ENCODE measurements at regions not wholly inside any gene's neighbourhood (a gene's known extent, or its start where the extent isn't known, plus 50 kb on each side); places are given as distances from the start of the nearest gene placed in this dataset.
A peak's percentile ranks its signal among the peaks of the same experiment; 100 is the strongest.
"Not testable (repeated sequence)": the region's sequence is repeated elsewhere in the genome, so short reads cannot be mapped to it uniquely, and the experiment has no call there.

DNA sequence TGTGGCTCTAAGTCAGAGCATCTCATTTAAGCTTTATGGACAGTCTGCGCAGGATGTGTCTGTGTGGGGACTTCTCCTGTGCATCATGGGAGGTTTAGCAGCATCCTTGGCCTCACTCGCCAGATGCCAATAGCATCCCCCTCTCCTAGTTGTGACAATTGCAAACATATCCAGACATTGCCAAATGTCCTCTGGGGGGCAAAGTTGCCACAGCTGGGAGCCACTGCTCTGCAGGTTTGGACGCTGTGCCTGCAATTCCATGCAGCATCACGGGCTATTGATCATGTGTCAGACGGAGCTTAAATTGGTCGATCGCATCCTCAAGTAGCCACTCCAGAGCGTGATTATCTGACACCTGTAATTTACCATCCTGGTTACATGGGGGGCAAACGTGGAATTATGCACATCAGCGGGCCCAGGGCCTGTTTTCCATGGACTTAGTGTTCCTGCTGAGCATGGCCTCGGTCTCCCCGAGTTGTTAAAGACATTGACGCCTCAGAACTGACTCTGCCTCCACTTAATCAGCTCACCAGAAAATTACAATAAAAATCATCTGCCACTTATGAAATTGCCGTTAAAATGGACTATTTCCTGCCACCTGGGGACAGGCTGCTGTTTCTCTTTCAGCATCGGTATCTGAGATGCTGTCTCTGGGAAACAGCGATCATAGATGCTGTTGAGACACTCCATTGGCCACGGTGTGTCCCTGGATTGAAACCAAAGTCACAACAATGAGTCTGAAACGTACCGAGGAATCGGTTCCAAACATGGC is 191.9 kb upstream of the SULF2 start:
- H3K27me3 ChIP-seq (ENCODE audit: control insufficient read depth in 1 of 2, insufficient read depth in 2 of 2, low read length in 2 of 2); H3K27ac ChIP-seq (ENCODE audit: low read depth, low read length); H3K4me1 ChIP-seq (ENCODE audit: control insufficient read depth in 1 of 2, insufficient read depth in 2 of 2, low read length in 2 of 2); H3K9ac ChIP-seq (ENCODE audit: low read depth in 1 of 2, low read length in 2 of 2); H3K36me3 ChIP-seq (ENCODE audit: control insufficient read depth in 1 of 2, insufficient read depth in 2 of 2, low read length in 2 of 2); H3K4me3 ChIP-seq (ENCODE audit: low read depth in 1 of 2, low read length in 2 of 2); H3K9me3 ChIP-seq (ENCODE audit: control insufficient read depth in 1 of 2, low read length in 2 of 2): not testable (repeated sequence)

- H3K9ac ChIP-seq (ENCODE audit: low read depth in 1 of 2, low read length in 2 of 2) = no peak overlapping the region
Observed at GRCh38 chr20:47974234-47974878, 189.1 kb upstream of the SULF2 start.

GRCh38 chr20:47973519-47974233 is 188.4 kb upstream of the SULF2 start:
- Histone ChIP-seq H3K27me3 (ENCODE audit: control insufficient read depth in 1 of 2, insufficient read depth in 2 of 2, low read length in 2 of 2) (no peaks in the 10 kb centered on the region), H3K4me1 (ENCODE audit: control insufficient read depth in 1 of 2, insufficient read depth in 2 of 2, low read length in 2 of 2) (no peaks in the 10 kb centered on the region), H3K27ac (ENCODE audit: low read depth, low read length) (no peak overlapping the region), H3K9me3 (ENCODE audit: control insufficient read depth in 1 of 2, low read length in 2 of 2) (no peaks in the 10 kb centered on the region), H3K36me3 (ENCODE audit: control insufficient read depth in 1 of 2, insufficient read depth in 2 of 2, low read length in 2 of 2) (no peaks in the 10 kb centered on the region), H3K9ac (ENCODE audit: low read depth in 1 of 2, low read length in 2 of 2) (no peak overlapping the region), H3K4me3 (ENCODE audit: low read depth in 1 of 2, low read length in 2 of 2) (no peak overlapping the region)

More at GRCh38 chr20:47974234-47974878, 189.1 kb upstream of the SULF2 start:
- no peak overlapping the region for H3K4me3 ChIP-seq (ENCODE audit: low read depth in 1 of 2, low read length in 2 of 2)
- no peaks in the 10 kb centered on the region for H3K27me3 ChIP-seq (ENCODE audit: control insufficient read depth in 1 of 2, insufficient read depth in 2 of 2, low read length in 2 of 2)
- H3K27ac ChIP-seq (ENCODE audit: low read depth, low read length) = no peak overlapping the region
- H3K4me1 ChIP-seq (ENCODE audit: control insufficient read depth in 1 of 2, insufficient read depth in 2 of 2, low read length in 2 of 2) = no peaks in the 10 kb centered on the region
- no peaks in the 10 kb centered on the region for H3K36me3 ChIP-seq (ENCODE audit: control insufficient read depth in 1 of 2, insufficient read depth in 2 of 2, low read length in 2 of 2)
- no peaks in the 10 kb centered on the region for H3K9me3 ChIP-seq (ENCODE audit: control insufficient read depth in 1 of 2, low read length in 2 of 2)

DNA sequence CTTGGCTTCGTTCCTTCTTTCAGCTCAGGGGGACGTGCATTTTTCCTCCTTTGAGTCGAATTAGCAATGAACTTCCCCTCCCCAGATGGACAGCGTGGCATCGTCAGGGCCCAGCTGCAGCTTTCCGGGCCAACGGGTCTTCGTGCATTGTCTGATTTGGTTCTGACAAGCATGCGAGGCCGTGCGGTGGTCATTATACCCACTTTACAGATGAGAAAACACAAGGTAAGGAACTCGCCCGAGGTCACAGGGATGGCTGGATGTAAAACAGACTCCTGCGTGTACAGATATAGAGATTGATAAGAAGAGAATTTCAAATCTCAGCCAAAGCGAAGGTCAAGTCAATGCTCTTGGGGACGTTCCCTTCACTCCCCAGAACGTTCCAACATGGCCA is 187.6 kb upstream of the SULF2 start:
- H3K9me3 ChIP-seq (ENCODE audit: control insufficient read depth in 1 of 2, low read length in 2 of 2) = no peaks in the 10 kb centered on the region
- H3K4me3 ChIP-seq (ENCODE audit: low read depth in 1 of 2, low read length in 2 of 2) = no peak overlapping the region
- no peak overlapping the region for H3K27ac ChIP-seq (ENCODE audit: low read depth, low read length)
- H3K4me1 ChIP-seq (ENCODE audit: control insufficient read depth in 1 of 2, insufficient read depth in 2 of 2, low read length in 2 of 2) = no peaks in the 10 kb centered on the region
- no peaks in the 10 kb centered on the region for H3K27me3 ChIP-seq (ENCODE audit: control insufficient read depth in 1 of 2, insufficient read depth in 2 of 2, low read length in 2 of 2)
- H3K36me3 ChIP-seq (ENCODE audit: control insufficient read depth in 1 of 2, insufficient read depth in 2 of 2, low read length in 2 of 2) = no peaks in the 10 kb centered on the region
- H3K9ac ChIP-seq (ENCODE audit: low read depth in 1 of 2, low read length in 2 of 2) = no peak overlapping the region

DNA sequence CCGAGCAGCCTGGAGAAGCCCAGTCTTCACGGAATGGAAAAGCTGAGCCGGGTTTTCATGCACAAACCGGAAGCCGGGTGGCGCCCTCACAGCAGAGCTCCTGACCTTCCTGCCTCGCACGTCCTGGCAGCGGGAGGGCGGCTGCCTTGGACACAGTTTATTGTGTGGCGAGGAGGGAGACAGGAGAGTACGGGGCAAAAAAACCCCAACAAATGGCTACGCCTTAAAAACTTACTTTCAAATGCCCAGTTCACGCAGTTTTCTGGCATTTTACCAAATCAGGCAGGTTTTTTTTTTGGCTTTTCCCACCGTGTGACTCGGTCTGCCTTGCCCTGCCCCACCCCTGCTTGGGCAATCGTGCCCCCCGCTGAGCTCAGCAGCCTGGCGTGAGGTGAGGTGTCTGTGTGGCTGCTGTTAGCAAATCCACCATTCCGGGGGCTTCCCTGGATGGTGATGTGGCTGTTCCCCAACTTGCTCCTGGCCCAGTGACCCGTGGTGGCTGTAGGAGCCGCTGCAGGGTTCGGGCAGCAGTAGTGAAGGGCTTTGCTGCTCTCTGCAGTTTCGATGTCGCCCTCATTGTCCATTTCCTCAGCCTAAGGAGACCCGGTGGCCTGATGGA is 187.1 kb upstream of the SULF2 start:
- not testable (repeated sequence) for H3K4me1 ChIP-seq (ENCODE audit: control insufficient read depth in 1 of 2, insufficient read depth in 2 of 2, low read length in 2 of 2); H3K36me3 ChIP-seq (ENCODE audit: control insufficient read depth in 1 of 2, insufficient read depth in 2 of 2, low read length in 2 of 2); H3K27me3 ChIP-seq (ENCODE audit: control insufficient read depth in 1 of 2, insufficient read depth in 2 of 2, low read length in 2 of 2); H3K9me3 ChIP-seq (ENCODE audit: control insufficient read depth in 1 of 2, low read length in 2 of 2); H3K9ac ChIP-seq (ENCODE audit: low read depth in 1 of 2, low read length in 2 of 2); H3K4me3 ChIP-seq (ENCODE audit: low read depth in 1 of 2, low read length in 2 of 2)
- peak overlapping the region; percentile 20 for H3K27ac ChIP-seq (ENCODE audit: low read depth, low read length)

GRCh38 chr20:47971058-47971791 is 185.9 kb upstream of the SULF2 start:
- Histone ChIP-seq H3K27ac (ENCODE audit: low read depth, low read length) (no peak overlapping the region), H3K4me3 (ENCODE audit: low read depth in 1 of 2, low read length in 2 of 2) (no peak overlapping the region), H3K9me3 (ENCODE audit: control insufficient read depth in 1 of 2, low read length in 2 of 2) (no peaks in the 10 kb centered on the region), H3K4me1 (ENCODE audit: control insufficient read depth in 1 of 2, insufficient read depth in 2 of 2, low read length in 2 of 2) (no peaks in the 10 kb centered on the region), H3K36me3 (ENCODE audit: control insufficient read depth in 1 of 2, insufficient read depth in 2 of 2, low read length in 2 of 2) (no peaks in the 10 kb centered on the region), H3K9ac (ENCODE audit: low read depth in 1 of 2, low read length in 2 of 2) (no peak overlapping the region), H3K27me3 (ENCODE audit: control insufficient read depth in 1 of 2, insufficient read depth in 2 of 2, low read length in 2 of 2) (no peaks in the 10 kb centered on the region)

- Histone ChIP-seq H3K36me3 (ENCODE audit: control insufficient read depth in 1 of 2, insufficient read depth in 2 of 2, low read length in 2 of 2) (no peaks in the 10 kb centered on the region), H3K4me3 (ENCODE audit: low read depth in 1 of 2, low read length in 2 of 2) (no peak overlapping the region), H3K27ac (ENCODE audit: low read depth, low read length) (no peak overlapping the region), H3K4me1 (ENCODE audit: control insufficient read depth in 1 of 2, insufficient read depth in 2 of 2, low read length in 2 of 2) (no peaks in the 10 kb centered on the region), H3K9ac (ENCODE audit: low read depth in 1 of 2, low read length in 2 of 2) (no peak overlapping the region), H3K27me3 (ENCODE audit: control insufficient read depth in 1 of 2, insufficient read depth in 2 of 2, low read length in 2 of 2) (no peaks in the 10 kb centered on the region), H3K9me3 (ENCODE audit: control insufficient read depth in 1 of 2, low read length in 2 of 2) (no peaks in the 10 kb centered on the region)
Observed at GRCh38 chr20:47970282-47970903, 185.1 kb upstream of the SULF2 start.

DNA sequence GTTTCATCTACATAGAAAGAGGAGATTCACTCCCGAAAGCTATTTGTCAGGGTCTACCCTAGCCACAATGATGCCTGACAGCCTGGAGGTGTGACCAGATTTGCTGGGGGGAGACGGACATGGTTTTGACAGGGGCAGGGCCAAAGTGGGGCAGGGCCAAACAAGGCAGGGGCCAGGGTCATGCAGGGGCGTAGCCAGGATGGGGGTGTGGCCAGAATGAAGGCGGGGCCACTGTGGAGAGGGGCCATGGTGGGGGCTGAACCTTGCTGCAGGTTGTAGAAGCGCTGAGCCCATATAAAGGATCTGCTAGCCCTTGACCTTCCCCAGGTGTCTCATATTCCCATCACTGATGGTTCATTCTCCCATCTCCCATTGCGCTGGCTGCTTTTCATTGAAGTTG is 184.1 kb upstream of the SULF2 start:
- no peak overlapping the region for H3K27ac ChIP-seq (ENCODE audit: low read depth, low read length)
- no peaks in the 10 kb centered on the region for H3K36me3 ChIP-seq (ENCODE audit: control insufficient read depth in 1 of 2, insufficient read depth in 2 of 2, low read length in 2 of 2)
- no peaks in the 10 kb centered on the region for H3K9me3 ChIP-seq (ENCODE audit: control insufficient read depth in 1 of 2, low read length in 2 of 2)
- H3K4me1 ChIP-seq (ENCODE audit: control insufficient read depth in 1 of 2, insufficient read depth in 2 of 2, low read length in 2 of 2) = no peaks in the 10 kb centered on the region
- no peak overlapping the region for H3K4me3 ChIP-seq (ENCODE audit: low read depth in 1 of 2, low read length in 2 of 2)
- no peaks in the 10 kb centered on the region for H3K27me3 ChIP-seq (ENCODE audit: control insufficient read depth in 1 of 2, insufficient read depth in 2 of 2, low read length in 2 of 2)
- no peak overlapping the region for H3K9ac ChIP-seq (ENCODE audit: low read depth in 1 of 2, low read length in 2 of 2)

GRCh38 chr20:47968541-47969310 is 183.4 kb upstream of the SULF2 start:
- Histone ChIP-seq H3K27ac (ENCODE audit: low read depth, low read length) (no peak overlapping the region), H3K27me3 (ENCODE audit: control insufficient read depth in 1 of 2, insufficient read depth in 2 of 2, low read length in 2 of 2) (no peaks in the 10 kb centered on the region), H3K9ac (ENCODE audit: low read depth in 1 of 2, low read length in 2 of 2) (no peak overlapping the region), H3K4me3 (ENCODE audit: low read depth in 1 of 2, low read length in 2 of 2) (no peak overlapping the region), H3K36me3 (ENCODE audit: control insufficient read depth in 1 of 2, insufficient read depth in 2 of 2, low read length in 2 of 2) (no peaks in the 10 kb centered on the region), H3K4me1 (ENCODE audit: control insufficient read depth in 1 of 2, insufficient read depth in 2 of 2, low read length in 2 of 2) (no peaks in the 10 kb centered on the region), H3K9me3 (ENCODE audit: control insufficient read depth in 1 of 2, low read length in 2 of 2) (no peaks in the 10 kb centered on the region)
